RPMI7951 (cell line): ENCODE measurements at regions not wholly inside any gene's neighbourhood (a gene's known extent, or its start where the extent isn't known, plus 50 kb on each side); places are given as distances from the start of the nearest gene placed in this dataset.
"Not testable (repeated sequence)": the region's sequence is repeated elsewhere in the genome, so short reads cannot be mapped to it uniquely, and the experiment has no call there.

Experiments
- DNase-seq: peaks from one replicate; pipeline ENCODE4 v3.0.0-alpha.2; 2012; ENCODE audit warnings: low read depth

DNA sequence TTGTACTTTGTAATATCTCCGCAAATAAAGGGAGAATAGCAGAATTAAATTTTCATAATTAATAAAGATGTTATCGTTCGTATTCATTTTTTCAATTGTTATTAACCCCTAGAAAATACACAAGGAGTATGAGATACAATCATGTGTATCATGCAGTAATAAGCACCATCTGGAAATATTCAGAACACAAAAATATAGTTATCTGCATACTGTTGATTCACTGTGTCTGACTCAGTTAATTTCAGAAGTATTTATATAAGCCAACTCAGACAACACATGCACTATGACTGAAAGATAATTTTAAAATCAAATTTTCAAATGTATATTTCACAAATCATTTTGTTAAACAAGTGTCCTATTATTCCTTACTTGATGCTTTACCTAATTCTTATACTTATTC lies 1954.8 kb downstream of the ARAP2 start:
- no peak for DNase-seq

- DNase-seq: no peak
Measured at GRCh38 chr4:34289962-34290361, 1954.4 kb downstream of the ARAP2 start.

DNA sequence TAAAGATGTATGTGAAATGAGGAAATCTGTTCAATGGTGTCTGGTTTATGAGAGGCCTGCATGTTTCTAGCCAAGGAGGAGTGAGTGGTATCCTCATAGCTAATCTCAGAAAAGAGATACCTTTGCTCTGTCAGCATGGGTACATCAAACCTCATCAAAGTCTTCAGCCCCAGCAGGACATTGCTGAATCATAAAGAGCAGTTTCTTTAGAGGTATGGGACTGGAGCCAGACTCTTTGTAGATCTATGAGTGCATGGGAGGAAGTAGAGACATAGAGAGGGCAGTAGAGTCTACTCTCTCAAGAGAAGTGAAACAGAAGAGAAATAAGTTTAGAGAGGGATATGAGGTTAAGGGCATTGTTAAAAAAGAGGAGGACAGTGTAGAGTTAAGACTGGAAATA lies 1950.9 kb downstream of the ARAP2 start:
- peak; percentile 4 for DNase-seq

GRCh38 chr4:34309383-34309906 lies 1934.9 kb downstream of the ARAP2 start:
- DNase-seq: no peak

DNA sequence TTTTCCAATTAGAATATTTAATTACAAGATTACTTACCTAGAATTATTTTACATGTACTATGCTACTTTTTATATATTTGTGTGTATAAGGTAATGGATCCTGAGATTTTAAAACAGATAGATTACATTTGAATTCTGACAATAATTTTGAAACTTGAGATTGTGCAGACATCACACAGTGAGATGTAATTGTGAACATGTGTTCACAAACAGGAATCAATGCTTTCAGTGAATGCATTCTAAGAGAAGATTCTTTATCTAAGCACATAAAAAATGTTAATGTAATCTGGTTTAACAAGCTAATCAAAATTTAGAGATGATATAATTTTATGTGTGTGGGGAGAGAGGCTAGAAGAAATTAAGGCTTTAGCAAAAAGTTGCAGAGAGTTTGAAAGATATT lies 1925.5 kb downstream of the ARAP2 start:
- DNase-seq: no peak

- peak; percentile 3 for DNase-seq
Measured at GRCh38 chr4:34323549-34324320, 1920.6 kb downstream of the ARAP2 start.

DNA sequence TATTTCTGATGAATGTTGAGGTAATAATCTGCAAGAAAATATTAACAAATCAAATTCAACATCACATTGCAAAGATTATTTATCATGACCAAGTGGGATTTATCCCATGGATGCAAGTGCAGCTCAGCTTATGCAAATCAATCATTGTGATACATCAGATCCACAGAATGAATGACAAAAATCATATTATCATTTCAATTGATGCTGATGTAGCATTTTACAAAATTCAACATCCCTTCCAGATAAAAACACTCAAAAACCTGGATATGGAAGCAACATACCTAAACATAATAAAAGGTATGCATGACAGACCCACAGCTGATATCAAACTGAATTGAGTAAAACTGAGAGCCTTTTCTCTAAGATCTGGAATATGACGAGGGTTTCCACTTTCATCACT lies 1915.4 kb downstream of the ARAP2 start:
- no peak for DNase-seq

GRCh38 chr4:34335156-34335555 lies 1909.2 kb downstream of the ARAP2 start:
- DNase-seq: not testable (repeated sequence)

DNA sequence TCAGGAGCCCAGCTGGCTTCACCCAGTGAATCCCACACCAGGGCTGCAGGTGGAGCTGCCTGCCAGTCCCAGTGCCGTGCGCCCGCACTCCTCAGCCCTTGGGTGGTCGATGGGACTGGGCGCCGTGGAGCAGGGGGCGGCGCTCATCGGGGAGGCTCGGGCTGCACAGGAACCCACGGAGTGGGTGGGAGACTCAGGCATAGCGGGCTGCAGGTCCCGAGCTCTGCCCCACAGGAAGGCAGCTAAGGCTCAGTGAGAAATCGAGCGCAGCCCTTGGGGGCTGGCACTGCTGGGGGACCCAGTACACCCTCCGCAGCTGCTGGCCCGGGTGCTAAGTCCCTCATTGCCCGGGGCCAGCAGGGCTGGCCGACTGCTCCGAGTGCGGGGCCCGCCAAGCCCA lies 1908.8 kb downstream of the ARAP2 start:
- DNase-seq: not testable (repeated sequence)

- peak; percentile 10 for DNase-seq
Measured at GRCh38 chr4:34362654-34363053, 1881.7 kb downstream of the ARAP2 start.

- DNase-seq: no peak
Measured at GRCh38 chr4:34363842-34364241, 1880.5 kb downstream of the ARAP2 start.

GRCh38 chr4:34365946-34366345 lies 1878.4 kb downstream of the ARAP2 start:
- no peak for DNase-seq

DNA sequence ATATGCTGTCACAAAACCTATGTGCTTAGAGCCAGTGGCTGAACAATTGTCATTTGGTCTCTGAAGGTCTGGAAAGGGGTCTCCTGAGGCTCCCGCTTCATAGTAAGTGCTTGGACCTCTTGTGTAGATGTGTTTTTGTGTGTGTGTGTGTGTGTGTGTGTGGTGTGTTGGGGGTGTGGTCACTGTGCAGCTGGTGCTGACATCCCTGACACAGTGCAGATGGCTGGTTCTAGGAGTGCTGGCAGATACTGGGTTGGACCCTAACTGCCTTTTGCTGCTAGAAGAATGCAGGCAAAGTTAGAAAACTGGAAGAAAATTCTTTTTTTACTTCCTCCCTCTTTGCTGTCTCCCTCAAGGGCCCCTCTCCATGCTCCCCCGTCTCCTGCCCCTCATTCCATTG lies 1872.6 kb downstream of the ARAP2 start:
- DNase-seq: no peak

DNA sequence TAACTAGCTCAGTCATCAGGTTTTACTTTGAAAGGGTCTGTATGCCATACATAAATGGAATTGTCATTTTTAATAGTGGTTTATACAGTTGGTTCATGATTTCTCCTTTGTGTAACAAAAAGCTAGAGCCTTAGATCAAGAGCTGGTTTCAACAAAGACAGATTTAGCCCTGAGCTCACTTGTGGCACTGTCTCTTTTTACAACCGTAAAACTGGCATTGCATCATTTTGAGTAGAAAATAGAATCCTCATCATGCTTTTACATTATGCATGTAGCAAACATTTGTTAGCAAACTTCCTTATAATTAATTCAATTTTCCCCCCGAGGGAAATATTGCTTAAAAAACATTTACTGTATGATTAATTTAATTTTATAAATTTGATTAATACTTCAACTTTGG lies 1871.5 kb downstream of the ARAP2 start:
- no peak for DNase-seq

DNA sequence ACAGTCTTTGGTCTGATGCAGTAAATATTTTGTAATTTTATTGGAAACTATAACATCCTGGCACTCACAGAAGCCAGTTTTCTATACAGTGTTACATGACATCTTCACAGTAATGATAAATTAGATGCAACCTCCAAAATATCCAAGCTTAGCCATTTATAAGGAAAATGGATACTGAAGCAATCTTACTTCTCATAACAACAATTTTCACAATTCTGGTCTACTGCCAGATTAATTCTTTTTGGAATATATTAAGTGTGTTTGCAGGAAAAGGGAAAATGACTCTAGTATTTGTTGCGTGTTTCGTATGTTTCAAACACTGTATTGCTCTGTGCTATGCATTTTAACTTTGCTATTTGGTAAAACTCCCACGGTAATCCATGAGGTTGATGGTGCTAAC lies 1870.9 kb downstream of the ARAP2 start:
- DNase-seq: no peak

- DNase-seq: no peak
Measured at GRCh38 chr4:34412233-34412632, 1832.1 kb downstream of the ARAP2 start.

- no peak for DNase-seq
Measured at GRCh38 chr4:34412911-34413310, 1831.4 kb downstream of the ARAP2 start.

GRCh38 chr4:34417160-34417559 lies 1827.2 kb downstream of the ARAP2 start:
- no peak for DNase-seq

DNA sequence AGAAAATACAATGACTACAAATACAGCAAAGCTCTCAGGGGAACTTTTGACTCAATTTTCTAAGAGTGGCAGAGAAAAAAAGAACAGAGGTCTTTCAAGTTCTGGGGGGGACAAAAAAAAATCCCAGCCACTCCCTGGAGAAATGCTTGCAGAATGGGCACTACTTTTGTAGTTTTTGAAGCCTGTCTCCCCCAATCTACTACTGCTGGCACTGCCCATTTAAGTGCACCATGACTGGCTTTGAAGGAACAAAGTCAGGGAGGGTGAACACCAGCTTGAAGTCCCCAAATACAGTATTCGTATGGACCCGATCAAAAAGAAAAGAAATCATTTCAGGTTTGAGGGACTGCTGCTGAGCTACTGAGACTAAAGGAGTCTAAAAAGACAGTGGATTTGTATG lies 1824.4 kb downstream of the ARAP2 start:
- no peak for DNase-seq

DNA sequence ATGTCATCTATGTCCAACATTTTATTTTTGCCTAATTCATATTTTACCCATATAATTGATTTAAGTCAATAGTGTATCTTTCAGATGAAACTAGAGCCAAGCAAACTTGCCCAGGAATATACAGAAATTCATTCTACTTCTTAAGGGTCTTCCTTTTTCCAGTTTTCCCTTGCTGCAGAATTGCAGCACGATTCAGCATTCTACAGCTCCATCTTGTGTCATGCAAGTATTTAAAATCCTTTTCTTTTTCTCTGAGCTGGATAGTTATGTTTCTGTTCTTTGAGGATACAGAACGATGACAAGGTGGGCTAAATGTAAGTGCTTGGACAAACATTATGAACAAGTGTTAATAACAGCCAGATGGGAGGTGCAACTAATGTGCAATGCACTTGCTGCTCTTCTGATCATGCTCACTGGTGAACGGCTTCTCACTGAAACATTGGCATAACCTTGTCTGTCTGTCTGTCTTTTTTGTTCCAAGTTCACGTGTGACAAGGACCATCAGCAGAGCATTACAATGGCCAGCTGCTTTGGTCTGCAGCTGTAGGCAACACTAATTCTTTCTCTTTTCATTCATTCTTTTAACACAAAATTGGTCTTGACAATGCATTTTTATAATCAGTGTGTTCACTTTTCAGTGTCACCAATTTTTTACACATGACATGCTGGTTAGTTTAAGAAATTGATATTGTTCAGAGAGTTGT lies 1821.7 kb downstream of the ARAP2 start:
- DNase-seq: no peak

DNA sequence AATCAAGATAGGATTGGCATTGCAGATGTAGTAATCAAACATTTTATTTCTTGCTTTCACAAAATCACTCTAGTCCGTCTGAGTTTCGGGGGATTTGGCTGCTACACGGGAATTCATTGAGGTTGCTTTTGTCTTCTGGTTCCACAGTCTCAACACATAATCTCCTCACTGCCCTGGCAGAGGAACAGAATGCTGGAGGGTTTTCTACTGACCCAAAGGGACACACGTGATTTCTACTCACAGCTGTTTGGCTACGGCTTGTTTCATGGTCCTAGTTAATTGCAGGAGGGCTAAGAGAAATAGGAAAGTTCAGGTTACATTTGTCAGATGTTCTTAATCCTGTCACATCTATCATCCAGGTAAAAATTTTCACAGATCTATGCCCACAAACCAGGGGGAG lies 1811.6 kb downstream of the ARAP2 start:
- DNase-seq: no peak

DNA sequence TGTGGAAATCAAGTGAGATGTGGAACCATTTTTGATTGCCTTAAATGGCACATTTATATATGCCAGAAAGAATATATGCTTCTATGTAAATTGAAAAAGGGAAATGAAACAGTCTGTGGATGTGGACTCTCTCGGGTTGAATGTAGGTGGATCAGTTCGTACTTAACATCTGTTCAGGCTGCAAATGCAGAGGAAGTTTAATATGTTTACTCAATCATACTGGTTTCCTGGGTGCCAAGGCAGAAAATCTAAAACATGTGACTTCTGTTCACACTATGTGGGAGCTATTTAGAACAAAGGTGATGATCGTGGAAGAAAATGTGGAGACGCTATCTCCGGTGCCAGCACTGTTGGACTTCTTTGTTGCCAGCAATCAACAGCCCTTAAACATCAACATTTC lies 1809.9 kb downstream of the ARAP2 start:
- not testable (repeated sequence) for DNase-seq

DNA sequence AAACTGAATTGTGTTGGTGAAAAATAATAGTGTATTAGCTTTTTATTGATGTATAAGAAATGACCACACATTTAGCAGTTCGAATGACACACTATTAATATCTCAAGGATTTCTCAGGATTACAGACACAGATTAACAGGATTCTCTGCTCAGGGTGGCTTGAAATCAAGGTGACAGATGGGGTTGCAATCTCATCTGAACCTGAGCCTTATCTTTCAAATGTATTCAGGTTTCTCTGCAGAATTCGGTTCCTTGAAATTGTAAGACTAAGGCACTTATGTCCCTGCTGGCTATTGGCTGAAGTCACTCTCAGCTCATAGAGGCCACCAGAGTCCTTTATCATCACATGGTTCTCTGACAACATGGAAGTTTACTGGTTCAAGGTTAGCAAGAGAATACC lies 1780.1 kb downstream of the ARAP2 start:
- no peak for DNase-seq
